NOMO-1 (cell line): ENCODE measurements at regions not wholly inside any gene's neighbourhood (a gene's known extent, or its start where the extent isn't known, plus 50 kb on each side); places are given as distances from the start of the nearest gene placed in this dataset.

Source experiments
- DNase-seq, 2 experiments: peaks; one replicate each; lab custom pipeline; 2025; ENCODE audit not compliant: unreplicated experiment in 2 of 2; lab: John Stamatoyannopoulos, UW

- no peak for DNase-seq
Measured at GRCh38 chr12:132426349-132427173, 63.4 kb upstream of the FBRSL1 start.

- no peak for DNase-seq
Measured at GRCh38 chr12:132424811-132425210, 65.1 kb upstream of the FBRSL1 start.

GRCh38 chr12:132423820-132424645, 65.9 kb upstream of the FBRSL1 start:
- no peak for DNase-seq

GRCh38 chr12:132423251-132423819, 66.6 kb upstream of the FBRSL1 start:
- DNase-seq = no peak

GRCh38 chr12:132422381-132423043, 67.4 kb upstream of the FBRSL1 start:
- no peak for DNase-seq

- no peak for DNase-seq
Measured at GRCh38 chr12:132422040-132422380, 67.9 kb upstream of the FBRSL1 start.

GRCh38 chr12:132419631-132420246, 70.2 kb upstream of the FBRSL1 start:
- no peak for DNase-seq

- DNase-seq = no peak
Measured at GRCh38 chr12:132418393-132418925, 71.5 kb upstream of the FBRSL1 start.

- DNase-seq = no peak
Measured at GRCh38 chr12:132417741-132418140, 72.2 kb upstream of the FBRSL1 start.

- no peak for DNase-seq
Measured at GRCh38 chr12:132416827-132417226, 73.1 kb upstream of the FBRSL1 start.

- no peak for DNase-seq
Measured at GRCh38 chr12:132416121-132416673, 73.8 kb upstream of the FBRSL1 start.

GRCh38 chr12:132415327-132416120, 74.4 kb upstream of the FBRSL1 start:
- DNase-seq = no peak

- peak; percentile 76 to 82 for DNase-seq
Measured at GRCh38 chr12:132414634-132415326, 75.2 kb upstream of the FBRSL1 start.

- peak in 1 of 2 experiments; percentile 17 for DNase-seq
Measured at GRCh38 chr12:132413931-132414588, 75.9 kb upstream of the FBRSL1 start.

- DNase-seq = no peak
Measured at GRCh38 chr12:132411457-132411856, 78.5 kb upstream of the FBRSL1 start.

- DNase-seq = no peak
Measured at GRCh38 chr12:132410849-132411248, 79.1 kb upstream of the FBRSL1 start.

GRCh38 chr12:132410296-132410625, 79.7 kb upstream of the FBRSL1 start:
- no peak for DNase-seq
